ENCODE measurements at regions not wholly inside any gene's neighbourhood (a gene's known extent, or its start where the extent isn't known, plus 50 kb on each side); places are given as distances from the start of the nearest gene placed in this dataset.

DNA sequence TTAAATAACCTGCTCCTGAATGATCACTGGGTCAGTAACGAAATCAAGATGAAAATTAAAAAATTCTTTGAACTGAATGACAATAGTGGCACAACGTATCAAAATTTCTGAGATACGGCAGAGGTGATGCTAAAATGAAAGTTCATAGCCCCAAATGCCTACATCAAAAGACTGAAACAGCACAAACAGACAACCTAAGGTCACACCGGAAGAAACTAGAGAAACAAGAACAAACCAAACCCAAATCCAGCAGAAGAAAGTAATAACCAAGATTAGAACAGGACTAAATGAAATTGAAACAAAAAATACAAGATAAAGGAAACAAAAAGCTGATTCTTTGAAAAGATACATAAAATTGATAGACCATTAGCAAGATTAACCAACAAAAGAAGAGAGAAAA lies 324.1 kb downstream of the RBM26 start:
- no peak for DNase-seq

DNA sequence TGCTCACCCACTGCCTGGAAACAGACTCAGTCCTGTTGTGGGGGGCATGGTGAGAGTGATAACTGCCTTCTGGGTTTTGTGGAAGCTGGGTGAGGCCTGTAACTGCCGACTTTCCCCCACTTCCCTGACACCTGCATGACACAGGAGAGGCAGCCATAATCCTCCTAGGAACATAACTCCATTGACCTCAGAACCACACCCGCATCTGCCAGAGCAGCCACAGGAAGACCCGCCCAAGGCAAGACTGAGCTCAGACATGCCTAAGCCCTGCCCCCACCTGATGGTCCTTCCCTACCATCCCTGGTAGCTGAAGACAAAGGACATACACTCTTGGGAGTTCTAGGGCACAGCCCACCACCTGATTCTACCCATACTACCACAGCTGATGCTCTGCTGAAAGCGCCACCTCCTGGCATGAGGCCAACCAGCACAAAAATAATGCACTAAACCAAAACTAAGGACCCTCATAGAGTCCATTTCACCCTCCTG lies 326.7 kb downstream of the RBM26 start:
- no peak for DNase-seq

DNA sequence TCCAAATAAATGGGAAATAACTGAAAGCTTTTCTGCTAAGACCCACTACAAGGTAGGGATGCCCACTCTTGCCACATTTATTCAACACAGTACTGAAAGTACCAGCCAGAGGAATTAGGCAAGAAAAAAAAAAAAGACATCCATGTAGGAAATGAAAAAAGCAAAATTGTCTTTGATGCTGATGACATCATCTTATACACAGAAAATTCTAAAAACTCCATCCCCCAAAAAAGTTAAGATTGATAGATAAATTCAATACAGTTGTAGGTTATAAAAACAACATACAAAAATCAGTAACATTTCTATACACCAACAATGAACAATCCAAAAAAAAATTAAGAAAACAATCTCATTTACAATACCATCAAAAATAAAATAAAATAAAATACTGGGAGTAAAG lies 330.4 kb downstream of the RBM26 start:
- no peak for DNase-seq

DNA sequence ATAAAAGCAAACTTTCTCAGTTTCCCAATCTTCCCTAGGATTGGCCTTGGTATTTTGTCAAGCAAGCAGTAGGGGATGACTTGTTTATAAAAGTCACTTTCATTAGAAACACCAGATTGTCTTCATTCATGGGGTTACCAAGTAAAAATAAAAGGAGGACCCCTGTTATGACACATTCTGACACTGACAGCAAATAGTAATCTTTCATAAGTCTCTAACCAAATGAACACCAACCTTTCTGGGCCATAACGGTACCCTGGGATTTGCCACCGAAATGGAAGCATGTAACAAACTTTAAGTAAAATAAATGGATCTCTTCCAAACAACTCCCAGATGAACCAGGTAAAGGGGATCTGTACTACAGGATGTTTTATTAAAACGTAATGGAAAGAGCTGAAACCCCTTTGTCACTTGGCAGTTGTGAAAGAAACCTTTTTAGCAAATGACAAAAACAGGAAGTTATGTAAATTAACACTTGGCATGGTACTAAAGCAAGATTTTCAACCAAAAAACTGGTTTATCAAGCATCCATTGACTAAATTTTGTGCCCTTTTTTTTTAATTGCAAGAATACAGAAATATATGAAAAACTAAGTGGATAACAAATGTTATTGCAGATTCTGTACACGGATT lies 335.6 kb downstream of the RBM26 start:
- no peak for DNase-seq

DNA sequence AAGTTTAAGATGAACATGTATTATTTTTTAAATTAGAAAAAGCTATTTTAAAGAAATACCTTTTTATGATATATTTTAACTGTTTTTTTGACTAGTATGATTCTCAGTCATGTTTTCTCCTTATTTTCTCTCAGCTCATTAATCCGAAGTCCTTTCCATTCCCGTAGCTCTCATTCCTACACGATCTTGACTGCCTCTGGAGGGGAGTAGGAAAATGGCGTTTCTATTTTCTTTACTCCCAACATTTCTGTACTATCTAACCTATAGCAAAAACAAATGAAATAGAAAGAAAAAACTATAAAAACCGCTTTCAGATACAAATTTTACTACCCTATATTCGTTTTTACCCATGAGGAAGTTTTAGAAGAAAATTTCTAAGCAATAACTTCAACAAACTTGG lies 343.8 kb downstream of the RBM26 start:
- no peak for DNase-seq

DNA sequence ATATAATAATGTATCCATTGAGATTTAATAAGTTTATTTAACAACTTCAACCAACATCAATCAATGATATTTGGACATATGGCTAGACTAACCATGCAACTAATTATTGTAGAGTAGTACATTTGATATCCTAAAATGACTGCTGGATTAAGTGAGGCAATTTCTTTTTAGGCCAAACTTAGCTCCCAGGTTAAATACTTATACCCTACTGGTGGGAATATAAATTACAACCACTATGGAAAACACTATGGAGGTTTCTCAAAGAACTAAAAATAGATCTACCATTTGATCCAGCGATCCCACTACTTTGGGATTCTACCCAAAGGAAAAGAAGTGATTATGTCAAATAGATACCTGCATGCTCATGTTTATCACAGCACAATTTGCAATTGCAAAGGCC lies 345.8 kb downstream of the RBM26 start:
- no peak for DNase-seq

DNA sequence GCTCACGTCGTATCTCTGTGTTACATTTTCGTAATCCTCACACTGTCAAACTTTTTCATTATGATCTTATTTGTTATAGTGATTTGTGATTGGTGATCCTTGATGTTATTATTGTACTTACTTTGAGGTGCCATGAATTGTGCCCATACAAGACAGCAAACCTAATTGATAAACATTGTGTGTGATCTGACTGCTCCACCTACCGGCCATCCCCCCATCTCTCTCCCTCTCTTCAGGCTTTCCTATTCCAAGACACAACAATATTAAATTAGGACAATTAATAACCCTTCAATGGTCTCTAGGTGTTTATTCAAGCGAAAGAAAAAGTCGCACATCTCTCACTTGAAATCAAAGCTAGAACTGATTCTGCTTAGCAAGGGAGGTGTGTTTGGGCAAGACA lies 349.3 kb downstream of the RBM26 start:
- DNase-seq, result no peak

DNA sequence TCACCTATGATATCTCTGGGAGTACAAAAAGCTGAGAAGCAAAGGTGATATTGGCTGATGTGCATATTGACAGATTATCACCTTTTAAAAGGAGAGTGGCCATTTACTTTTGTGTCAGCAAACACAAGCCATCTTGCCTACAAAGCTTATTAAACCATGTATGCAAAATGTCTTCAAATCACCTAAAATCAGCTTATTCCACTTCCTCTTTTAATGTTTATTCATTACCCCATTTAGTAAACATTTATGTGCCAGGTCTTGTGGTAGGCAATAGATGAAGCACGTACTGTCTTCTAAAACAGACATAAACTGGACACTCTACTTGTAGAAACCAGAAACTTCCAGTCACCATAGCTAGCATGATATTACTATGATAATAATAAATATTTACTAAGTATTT lies 354.6 kb downstream of the RBM26 start:
- no peak for DNase-seq

DNA sequence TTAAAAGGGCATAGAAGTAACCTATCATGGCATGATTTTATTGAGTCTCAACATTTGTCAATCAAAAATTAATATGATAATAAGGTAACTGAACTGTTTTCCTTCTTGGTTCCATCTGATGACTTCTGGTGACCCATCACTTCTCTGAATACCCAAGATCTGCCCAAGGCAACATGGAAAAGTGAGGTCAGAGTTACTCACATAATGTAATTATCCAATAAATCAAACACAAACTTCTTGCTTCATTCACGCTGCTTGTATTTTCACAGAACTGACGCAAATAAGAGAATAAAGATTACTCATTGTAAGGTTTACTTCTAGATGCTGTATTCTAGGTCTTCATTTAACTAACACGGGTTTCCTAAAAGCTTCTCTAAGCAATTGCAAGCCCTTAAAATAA lies 361.6 kb downstream of the RBM26 start:
- DNase-seq, result no peak

DNA sequence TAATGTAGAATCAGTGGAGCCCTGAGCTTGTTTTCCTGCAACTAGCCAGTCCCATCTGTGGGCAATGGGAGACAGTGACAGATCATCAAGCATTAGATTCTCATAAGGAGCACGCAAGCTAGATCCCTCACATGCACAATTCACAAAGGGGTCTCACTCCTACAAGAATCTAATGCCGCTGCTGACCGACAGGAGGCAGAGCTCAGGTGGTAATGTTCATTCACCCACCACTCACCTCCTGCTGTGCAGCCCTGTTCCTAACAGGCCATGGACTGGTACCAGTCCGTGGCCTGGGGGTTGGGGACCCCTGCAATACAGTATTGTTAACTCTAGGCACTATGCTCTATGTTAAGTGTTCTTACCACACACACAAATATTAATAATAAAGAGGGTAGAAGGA lies 362.8 kb downstream of the RBM26 start:
- no peak for DNase-seq

DNA sequence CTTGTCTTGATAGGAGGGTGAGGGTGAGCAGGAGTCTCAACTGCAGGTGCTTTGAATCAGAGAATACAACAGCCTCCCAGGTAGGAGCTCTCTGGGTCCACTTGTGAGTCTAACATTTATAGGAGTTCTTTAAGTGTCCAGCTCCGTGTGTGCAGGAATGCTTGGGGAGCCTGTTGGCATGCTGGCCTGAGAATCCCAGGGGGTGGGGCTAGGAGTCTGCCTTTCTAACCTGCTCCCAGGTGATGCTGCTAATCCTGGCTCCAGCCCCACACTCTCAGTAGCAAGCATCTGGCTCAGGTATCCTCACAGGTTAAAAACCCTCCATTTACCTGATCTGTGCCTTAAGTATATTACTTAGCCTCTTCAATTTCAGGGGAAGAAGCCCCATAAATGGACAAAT lies 368.9 kb downstream of the RBM26 start:
- DNase-seq, result no peak

DNA sequence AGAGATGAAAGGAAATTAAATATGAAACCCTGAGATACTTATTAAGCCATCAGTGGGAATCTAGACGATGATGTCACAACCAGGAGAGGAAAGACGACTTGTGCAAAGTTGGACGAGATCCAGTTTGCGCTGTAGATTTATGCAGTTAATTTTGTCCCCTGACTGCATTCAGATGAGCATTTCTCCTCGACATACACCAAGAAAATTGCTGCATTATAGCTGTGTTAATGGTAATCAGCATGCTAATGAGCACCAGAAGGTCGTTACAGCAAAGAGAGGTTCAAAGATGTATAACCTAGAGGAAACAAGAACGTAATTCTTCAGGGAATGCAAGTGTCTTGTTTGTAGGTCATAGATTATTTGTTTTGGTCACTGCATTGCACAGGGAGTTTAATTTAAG lies 371.7 kb downstream of the RBM26 start:
- DNase-seq, result no peak

DNA sequence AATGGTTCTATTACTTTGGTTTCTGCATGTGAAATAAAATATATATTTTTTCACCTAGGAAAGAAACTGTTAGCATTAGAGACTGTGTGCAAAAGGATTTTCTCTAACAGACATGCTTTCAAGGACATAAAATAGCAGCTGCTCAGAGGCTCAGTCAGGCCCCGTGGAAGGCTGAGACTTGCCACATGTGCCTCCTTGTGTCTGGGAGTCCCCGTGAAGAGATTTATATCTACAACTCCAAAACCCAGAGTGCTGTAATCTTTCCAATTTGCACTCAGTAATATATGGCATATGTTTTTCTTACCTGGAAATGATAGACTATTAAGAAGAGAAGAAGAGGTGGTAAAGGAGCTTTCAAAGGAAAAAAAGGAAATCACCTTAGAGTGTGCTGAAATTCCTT lies 371.6 kb upstream of the OBI1 start:
- no peak for DNase-seq

DNA sequence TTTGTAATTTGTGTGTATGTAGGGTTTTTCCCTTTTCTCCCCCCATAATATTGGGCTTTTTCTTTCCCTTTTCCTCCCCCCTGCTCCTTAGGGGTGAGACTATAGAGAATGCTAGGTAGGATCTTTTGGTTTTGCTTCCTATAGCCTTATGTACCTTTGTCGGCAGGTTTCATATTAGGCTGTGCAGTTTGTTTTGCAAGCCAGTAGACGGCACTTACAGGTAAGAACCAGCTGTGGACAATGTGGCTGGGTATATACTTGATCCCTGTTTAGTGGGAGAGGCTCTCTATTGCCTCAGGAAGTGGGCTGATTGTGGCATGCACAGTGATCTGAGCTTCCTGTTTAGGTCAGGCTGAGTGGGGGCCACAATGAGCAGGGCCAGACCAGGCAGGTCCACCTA lies 359.2 kb upstream of the OBI1 start:
- DNase-seq, result no peak

DNA sequence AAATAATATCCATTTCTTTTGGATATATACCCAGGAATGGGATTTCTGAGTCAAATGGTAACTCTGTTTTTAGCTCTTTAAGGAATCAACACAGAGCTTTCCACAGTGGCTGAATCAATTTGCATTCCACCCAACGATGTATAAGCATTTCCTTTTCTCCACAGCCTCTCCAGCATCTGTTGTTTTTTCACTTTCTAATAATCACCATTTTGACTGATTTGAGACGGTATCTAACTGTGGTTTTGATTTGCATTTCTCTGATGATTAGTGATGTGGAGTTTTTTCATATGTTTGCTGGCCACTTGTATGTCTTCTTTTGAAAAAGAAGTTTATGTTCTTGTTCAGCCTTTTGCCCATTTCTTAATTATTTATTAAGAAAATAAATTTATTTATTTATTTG lies 352.2 kb upstream of the OBI1 start:
- DNase-seq, result no peak

DNA sequence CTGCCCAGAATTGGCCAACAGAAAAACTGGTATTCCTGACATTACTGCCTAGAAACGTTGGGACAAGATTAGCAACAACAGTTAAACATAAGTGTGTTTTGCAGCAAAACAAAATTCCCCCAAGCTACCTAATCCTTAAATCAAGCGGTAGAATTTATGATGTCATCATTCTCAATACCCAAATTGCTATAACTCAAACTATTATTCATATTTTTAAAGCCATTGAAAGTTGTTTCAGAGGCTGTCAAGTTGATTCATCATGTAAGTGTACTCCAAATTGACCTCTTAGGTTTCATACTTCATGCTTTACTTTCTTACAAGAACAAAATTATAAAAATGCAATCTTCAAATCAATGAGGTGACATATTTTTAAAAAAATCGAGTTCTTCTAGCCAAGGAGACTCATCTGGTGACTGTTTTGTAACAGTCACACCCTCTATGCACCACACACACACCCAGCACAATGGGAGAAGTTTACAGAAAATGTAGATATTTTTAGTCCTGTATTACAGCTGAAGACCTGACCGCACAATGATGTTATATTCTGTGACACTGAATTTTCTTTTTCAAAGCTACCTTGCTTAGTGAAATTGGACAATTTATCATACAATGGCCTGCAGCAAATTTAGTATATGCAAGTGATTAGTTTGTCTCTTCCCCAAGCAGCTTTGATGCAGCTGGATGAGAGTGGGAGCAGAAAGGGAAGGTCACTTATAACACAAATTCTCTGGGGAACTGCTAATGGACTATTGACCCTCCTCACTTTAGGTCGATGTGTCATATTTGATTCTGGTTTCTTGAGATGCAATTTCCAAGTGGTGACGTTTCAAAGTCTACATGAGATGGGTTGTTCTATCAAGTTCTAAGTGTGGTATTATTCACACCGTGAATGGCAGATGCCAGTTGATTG lies 345.3 kb upstream of the OBI1 start:
- DNase-seq, result no peak

DNA sequence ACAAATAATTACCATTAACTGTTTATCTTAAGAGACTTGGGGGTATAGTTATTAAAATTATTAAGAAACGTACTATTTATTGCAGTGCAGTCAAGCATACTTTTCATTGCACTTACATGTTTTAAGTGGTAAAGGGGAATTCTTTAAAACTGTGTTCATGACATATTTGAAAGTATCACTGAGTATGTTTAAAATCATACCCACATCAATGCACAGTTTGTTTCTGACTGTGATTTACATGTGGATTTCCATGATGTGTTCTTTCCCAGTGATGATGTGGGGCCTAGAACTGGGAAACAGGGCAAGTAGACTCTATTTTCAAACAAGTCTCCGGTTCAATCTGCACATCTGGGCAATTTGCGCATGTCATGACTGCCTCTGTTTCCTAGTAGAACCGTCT lies 340.5 kb upstream of the OBI1 start:
- DNase-seq, result no peak

DNA sequence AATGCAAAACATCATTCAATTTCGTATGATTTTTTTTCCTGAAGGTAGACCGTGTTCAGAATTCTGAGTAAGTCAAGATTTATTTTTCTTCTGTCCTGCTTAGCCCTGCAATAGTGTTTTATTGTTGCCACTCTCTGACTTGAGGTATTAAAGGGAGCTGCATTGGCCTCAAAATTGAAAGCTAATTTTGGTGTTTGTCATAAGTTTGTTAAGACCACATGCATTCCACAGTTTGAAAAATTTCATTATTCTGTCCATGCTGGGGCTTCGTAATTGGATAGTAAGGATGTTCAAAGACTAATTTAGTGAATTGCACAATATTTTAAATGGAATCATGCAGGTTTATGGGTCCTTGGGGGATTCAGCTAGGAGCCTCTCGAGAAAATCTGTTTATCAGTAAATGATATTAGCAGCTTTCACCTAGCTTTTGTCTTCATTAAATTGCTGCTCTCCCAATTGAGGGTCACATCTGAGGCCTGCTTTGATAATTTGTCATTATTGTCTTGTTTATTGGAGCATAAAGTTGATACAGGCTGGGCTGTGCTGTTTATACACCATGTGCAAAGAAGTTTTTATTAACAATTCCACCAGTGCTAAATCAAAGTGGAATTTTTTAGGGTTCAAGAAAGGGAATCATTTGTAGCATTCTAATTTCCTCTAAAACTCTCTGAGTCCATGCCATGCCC lies 339.8 kb upstream of the OBI1 start:
- no peak for DNase-seq

DNA sequence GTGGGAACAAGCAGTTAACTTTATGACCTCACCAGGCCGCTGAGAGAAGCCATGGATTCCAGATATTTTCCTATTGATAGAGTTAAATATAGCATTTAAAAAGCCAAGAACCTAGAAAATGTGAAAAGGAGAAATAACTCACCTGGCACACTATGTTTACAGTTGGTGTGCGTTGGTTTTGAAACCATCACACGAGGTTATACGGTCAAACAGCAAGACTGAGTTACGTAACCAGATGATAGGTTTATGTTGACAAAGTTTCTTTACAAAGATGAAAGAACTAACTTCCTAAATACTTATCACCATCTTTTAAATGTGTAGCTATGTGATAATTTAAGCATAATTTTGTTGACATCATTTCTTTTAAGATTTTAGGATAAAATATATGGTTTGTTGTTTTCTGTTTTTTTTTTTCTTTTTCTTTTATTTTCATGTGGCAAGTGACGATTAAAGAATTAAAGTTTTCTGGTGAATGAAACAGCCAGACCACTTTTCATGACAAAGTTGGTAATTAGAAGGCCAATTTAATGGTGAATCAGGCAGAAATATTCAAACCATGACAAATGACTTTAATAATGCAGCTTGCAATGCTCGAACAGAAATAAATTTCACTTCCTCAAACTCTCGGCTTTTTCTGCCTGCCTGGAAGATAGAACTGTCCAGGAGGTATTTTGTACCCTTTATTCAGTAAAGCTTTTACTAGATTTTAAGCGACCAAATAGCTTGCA lies 339.1 kb upstream of the OBI1 start:
- DNase-seq, result no peak

DNA sequence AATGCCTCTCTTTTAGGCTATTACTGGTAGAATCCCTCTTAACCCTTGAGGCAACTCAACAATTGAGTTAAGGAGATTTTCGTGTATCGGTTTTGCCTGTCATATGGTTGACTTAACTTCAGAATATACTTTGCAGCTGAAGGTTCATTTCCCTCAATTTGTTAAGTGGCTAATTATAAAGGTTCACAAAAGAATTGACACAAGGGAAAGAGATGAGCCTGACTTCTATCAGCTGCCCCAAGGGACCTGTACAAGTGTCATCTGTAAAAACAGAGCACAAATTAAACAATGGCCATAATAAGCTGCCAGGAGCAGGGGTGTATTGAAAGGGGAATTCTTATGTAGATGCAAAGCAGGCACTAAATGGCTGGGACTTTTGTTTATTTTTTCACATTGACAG lies 334.8 kb upstream of the OBI1 start:
- DNase-seq, result no peak

DNA sequence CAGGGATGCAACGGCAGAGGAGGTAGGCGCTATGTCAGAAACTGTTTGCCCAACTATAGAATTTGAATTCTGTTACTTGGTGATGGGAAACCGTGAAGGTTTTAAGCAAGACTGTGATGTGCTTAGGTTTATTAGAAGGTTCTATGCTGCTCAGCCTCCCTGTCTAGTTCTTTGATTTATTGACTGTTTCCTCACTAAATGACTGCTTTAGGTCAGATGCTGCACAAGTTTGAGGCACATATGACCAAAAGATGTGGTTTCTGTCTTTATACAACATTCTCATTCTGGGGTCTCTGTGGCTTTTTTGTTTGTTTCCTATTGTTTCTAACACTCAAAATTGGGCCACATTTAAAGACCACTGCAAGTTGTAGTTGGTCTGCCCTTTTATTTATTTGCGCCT lies 323.0 kb upstream of the OBI1 start:
- no peak for DNase-seq

DNA sequence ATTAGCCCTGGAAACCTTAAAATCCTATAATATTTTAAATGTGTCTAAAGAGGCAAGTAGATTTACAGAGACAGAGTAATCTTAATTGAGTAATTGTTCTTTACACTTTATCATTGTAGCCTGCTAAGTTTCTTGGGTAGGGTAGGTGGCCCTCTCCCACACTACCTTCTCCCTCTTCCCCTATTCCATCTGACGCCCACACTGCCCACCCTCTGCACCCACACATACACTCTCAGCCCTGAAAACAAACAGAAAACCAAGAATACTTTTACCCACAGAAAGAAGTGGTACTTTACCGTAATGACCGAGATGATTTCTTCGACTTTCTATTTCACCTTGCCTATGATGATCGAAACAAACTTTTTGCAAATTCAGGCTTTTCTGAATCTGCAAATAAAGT lies 320.4 kb upstream of the OBI1 start:
- no peak for DNase-seq

DNA sequence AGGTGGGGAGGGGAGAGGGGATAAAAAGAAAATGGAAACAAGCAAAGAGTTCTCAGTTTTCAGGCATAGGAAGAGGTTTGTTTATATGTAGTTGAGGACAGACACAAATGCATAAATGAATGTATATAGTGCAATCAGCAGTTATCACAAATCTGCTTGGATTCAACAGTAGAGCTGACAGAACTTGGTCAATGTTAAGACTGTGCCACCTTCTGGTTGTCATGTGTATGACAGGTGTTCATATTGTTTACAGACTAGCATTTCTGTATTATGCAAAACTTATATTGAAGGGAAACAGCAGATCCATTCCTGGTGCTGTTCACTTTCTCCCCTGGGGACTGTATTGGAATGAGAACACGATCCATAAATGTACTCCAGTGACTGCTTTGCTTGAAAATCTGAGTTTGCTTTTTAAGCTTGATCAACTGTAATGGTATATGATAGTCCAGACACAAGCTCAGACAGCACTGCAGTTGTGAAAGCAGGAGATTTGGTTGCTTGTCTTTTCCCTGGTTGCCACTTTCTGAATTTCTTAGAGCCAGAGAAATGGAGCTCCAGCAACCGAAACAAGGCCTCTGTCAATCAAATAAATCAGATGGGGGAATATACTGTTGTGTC lies 319.5 kb upstream of the OBI1 start:
- no peak for DNase-seq
